GM12892 (cell line): ENCODE measurements at regions not wholly inside any gene's neighbourhood (a gene's known extent, or its start where the extent isn't known, plus 50 kb on each side); places are given as distances from the start of the nearest gene placed in this dataset.

Source experiments
- DNase-seq: peaks from one replicate; pipeline ENCODE4 v3.0.0; 2011; ENCODE audit not compliant: insufficient read length
- FAIRE-seq: peaks from 2 replicates; lab custom pipeline; 2011; peaks lifted over from hg19 to GRCh38; lab: Jason Lieb, UNC
- POLR2A ChIP-seq: IDR thresholded peaks from 2 replicates; pipeline ENCODE4 v1.6.1; 2011; ENCODE audit warnings: low read depth, low read length, control low read depth
- POLR2AphosphoS5 ChIP-seq: IDR thresholded peaks from 2 replicates; pipeline ENCODE4 v1.6.1; 2011; ENCODE audit warnings: low read depth, low read length, control low read depth
- TAF1 ChIP-seq: IDR thresholded peaks from 2 replicates; pipeline ENCODE4 v1.6.1; 2011; ENCODE audit warnings: low read depth, mild to moderate bottlenecking, control low read depth, low read length, borderline replicate concordance

DNA sequence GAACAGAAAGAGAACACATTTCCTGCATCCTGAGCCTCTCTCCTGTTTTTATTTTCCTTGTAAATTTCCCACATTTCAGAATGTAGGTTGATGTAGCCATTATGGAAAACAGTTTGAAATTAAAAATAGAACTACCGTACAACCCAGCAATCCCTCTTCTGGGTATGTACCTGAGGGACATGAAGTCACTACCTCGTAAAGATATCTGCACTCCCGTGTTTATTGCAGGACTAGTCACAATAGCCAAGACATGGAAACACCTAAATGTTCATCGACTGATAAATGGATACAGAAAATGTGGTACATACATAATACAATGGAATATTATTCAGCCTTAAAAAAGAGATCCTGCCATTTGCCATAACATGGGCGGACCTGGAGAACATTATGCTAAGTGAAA, 72.0 kb upstream of the JAG1 start:
- DNase-seq (no peak), FAIRE-seq (no peak)
- no peak for TF ChIP-seq POLR2AphosphoS5

DNA sequence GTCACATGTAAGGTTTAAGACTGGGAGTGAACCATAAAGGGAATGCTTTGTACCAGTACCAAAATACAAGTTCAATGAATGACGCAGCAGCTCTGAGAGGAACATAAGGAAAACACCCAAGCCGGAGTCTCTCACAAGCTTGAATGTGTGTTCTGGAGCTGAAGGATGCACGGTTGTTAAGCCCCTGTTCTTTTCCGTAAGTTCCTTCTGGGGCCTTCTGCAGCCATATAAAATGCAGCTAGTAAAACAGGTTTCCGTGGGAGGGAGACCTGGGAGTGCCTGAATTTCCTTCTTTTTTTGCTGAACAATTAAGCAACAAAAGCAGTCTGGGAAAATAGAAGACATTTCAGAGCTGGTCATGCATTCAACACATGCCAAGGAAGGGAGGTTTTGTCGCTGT, 73.2 kb upstream of the JAG1 start:
- FAIRE-seq = no peak
- DNase-seq = no peak
- TF ChIP-seq POLR2AphosphoS5 (no peak), TAF1 (no peak), POLR2A (no peak)

DNA sequence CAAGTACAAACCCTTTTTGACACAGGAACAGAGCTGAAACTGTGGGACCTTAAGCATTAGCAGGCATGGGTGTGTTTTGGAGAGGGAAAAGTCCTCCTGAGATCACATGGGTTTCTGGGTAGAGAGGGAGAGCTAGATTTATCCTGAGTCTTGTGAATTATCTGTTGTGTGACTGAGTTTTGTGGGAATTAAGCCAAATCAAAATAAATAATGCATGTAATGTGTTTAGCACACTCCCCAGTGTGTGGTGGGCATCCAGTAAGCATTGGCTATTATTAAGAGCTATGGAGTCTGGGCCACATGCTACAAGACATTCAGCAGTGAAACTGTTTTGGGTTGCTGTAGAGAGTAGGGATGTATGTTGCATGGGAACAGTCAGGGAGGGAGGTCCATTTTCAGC, 75.3 kb upstream of the JAG1 start:
- TF ChIP-seq POLR2AphosphoS5 (no peak), POLR2A (no peak), TAF1 (no peak)
- FAIRE-seq = no peak

DNA sequence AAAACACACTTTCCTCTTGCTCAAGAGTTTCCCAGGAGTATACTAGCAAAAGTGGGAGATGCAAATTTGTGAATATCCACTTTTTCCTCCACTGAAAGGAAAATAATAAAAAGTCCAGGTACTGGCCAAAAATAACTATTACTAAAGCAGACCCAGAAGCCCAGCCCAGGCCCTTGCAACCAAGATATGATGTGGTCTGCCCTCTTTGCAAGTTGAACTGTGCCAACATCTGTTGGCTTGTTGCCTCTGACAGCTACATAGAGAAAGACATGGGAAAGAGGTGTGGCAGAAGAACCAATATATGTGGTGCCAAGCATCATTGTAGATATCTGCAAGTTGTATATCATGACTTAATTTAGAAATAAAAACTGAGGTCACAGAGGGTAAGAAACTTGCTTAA, 78.4 kb upstream of the JAG1 start:
- FAIRE-seq (no peak), DNase-seq (no peak)
- TF ChIP-seq TAF1 = no peak
- TF ChIP-seq POLR2AphosphoS5 = no peak
- no peak for TF ChIP-seq POLR2A

More for the DNA sequence above, 75.3 kb upstream of the JAG1 start:
- no peak for DNase-seq

DNA sequence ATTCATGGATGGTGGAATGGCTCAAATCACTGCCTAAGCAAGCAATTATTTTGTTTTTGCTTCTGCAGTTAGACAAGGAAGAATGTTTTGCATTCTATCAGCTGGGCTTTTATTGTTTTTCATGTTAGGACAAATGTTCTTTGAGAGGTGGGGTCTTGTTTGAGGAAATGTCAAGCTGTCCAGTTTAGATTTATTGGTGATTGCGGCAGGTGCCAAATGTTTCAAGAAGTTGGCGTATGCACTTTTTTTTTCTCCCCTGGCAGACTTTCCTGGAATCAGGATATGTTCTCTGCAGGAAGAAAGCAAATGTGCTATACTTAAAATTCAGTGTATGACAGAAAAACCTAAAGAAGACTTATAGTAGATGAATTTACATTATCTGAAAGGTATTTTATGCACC, 81.0 kb upstream of the JAG1 start:
- TF ChIP-seq TAF1 (no peak), POLR2A (no peak), POLR2AphosphoS5 (no peak)
- no peak for FAIRE-seq
- DNase-seq = no peak

DNA sequence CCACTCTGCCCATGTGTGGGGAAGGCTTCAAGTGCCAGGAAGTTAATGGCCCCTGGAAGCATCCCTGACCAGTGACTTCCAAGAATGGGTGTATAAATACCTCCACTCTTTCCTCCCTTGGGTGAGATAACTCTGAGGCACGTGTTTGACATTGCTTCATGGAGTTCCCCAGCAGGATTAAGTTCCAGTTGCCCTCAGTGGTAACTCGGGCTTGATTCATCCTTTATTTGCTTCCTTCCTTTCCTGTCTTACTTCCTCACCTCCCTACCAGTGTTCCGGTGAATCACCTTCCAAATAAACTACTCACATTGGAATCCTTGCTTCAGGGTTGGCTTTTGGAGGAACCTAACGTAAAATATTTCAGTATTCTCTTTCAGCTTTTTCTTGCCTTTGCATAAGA, 84.6 kb upstream of the JAG1 start:
- DNase-seq = no peak
- no peak for FAIRE-seq
- no peak for TF ChIP-seq POLR2A
- TF ChIP-seq POLR2AphosphoS5 = no peak
- no peak for TF ChIP-seq TAF1

DNA sequence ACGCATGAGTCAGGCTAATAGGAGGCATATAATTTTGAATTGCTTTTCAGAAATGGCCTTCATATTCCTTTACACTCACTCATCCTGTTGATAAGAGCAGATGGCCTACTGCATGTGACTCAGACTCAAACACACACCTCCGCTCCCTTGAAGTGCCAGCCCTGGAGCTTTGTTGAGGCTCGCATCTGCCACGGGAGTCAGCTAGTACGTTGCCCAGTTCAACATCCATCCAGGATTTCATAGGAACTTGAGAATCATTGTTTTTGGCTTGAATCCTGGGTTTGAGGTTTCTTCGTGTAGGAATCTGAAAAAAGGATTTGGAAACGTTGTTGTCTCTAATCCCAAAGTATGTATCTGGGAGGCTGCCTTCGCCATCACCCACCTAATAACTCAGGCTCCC, 87.4 kb upstream of the JAG1 start:
- no peak for TF ChIP-seq POLR2A
- no peak for TF ChIP-seq TAF1
- TF ChIP-seq POLR2AphosphoS5 = no peak
- no peak for DNase-seq
- FAIRE-seq = no peak

DNA sequence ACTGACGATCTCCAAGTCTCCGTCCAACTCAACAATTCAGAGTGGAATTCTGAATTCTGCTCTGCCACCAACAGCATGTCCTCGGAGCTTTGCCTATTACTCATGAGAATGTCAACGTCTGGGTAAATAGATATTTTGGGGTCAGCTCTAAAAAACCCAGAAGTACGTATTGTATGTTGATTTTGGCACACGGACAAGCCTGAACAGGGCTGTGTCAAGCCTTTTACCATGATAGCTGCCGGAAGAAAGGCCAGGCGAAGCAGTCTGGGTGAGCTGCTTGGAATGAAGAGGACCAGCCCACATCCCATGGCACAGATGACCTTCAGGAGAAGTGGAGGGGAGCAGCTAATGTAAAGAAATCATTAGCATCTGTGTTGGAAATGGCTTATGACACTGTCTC, 88.0 kb upstream of the JAG1 start:
- FAIRE-seq = no peak
- no peak for DNase-seq
- TF ChIP-seq POLR2A (no peak), TAF1 (no peak), POLR2AphosphoS5 (no peak)

DNA sequence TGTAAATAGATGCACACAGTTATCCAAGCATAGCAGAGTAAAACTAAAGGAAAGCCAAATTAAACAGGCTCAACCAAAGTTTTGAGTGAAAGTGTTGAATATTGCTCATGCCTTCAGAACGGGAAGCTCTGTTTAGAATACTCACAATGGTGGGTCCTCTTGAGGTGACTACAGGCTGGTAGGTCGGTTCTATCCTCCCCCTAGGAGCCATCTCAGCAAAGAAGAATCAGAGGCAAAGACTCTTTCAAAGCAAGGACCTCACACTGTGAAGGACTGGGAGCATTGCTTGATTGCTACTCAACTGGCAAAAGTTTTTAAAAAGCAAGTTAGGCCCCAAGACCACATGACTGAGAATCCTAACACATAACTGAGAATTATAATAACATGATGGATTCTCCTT, 88.4 kb upstream of the JAG1 start:
- DNase-seq (no peak), FAIRE-seq (no peak)
- TF ChIP-seq TAF1 (no peak), POLR2AphosphoS5 (no peak), POLR2A (no peak)

DNA sequence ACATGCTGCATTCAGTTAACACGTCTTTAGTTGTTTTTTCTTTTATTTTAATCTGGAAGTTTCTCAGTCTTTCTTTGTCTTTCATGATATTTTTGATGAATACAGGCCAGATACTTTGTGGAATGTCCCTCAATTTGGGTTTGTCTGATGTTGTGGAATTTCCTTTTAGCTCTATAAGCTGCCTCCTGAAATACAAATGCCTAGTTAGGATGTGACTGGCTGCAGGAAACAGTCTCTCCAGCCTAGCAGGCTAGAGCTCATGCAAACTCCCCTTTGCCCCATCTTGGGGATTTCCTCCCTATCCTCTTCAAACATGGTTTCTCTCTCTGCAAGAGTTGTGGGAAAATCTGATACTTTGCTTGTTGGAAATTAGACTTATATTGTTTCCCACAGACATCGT, 89.3 kb upstream of the JAG1 start:
- FAIRE-seq = no peak
- TF ChIP-seq POLR2AphosphoS5 (no peak), POLR2A (no peak)
- DNase-seq = no peak

DNA sequence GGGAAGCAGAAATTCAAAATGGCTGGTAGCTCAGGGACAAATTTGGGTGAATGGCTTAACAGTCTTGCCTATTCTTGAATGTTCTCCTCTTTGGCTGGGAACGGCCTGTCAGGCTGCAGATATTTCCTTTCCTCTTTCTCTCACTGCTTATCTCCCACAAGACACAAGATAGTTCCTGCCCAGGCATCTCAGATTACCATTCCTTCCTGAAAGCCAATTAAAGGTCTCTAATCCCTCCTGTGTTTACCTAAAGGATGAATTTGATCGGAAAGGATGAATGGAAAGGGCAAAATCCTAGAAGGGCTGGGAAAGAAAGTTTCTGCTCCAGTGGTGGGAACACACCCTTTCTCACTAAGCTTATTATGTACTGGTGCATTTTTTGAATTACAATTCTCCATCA, 95.9 kb upstream of the JAG1 start:
- no peak for FAIRE-seq
- DNase-seq = no peak
- TF ChIP-seq POLR2AphosphoS5 = no peak
- no peak for TF ChIP-seq POLR2A
- no peak for TF ChIP-seq TAF1

DNA sequence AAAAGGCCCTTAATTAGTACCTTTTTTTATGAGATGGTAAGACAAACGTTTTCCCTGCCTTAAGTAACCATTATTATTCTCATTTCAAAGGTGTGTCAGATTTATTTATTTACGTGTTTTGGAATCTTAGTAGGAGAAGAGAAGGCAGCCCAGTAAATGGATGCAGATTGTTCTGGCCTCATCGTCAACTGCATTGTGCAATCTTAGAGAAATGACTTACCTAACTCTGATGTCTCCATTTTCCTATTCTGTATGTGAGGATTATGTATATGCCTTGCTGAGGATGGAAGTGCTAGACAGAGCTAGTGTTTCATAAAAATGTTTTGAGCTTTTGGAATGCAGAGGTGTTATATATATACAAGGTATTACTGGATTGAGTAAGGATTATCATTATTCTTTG, 97.0 kb upstream of the JAG1 start:
- no peak for TF ChIP-seq TAF1
- no peak for TF ChIP-seq POLR2AphosphoS5
- no peak for TF ChIP-seq POLR2A
- no peak for DNase-seq
- FAIRE-seq = no peak
